HEK293 (cell line): ENCODE measurements at regions not wholly inside any gene's neighbourhood (a gene's known extent, or its start where the extent isn't known, plus 50 kb on each side); places are given as distances from the start of the nearest gene placed in this dataset.

Experiments
- CTCF ChIA-PET: fragments of 350-600 bp; formaldehyde crosslinking; extraction: SDS; loops from one replicate; lab custom pipeline; 2021; ENCODE audit warnings: antibody characterized with exemption; lab: Yijun Ruan, JAX
- POLR2A ChIA-PET: fragments of 300-600 bp; formaldehyde crosslinking; extraction: SDS; loops from one replicate; lab custom pipeline; 2020; ENCODE audit warnings: antibody characterized with exemption, inconsistent platforms; lab: Yijun Ruan, JAX
- H3K27ac ChIP-seq: fragments of 200-500 bp; sonication (Bioruptor generic); 2 replicates; pipeline ENCODE4 v1.5.1; 2014; ENCODE audit warnings: low read depth, low read length, control low read depth, inconsistent platforms; ENCODE audit errors: extremely low read depth
- H3K36me3 ChIP-seq, 2 experiments: fragments of 200-500 bp in 1 of 2; sonication (Bioruptor generic) in 1 of 2; 1 replicate in 1 of 2; 2 replicates in 1 of 2; pipeline ENCODE4 v1.5.1; 2014 to 2017; ENCODE audit warnings: inconsistent platforms in 2 of 2, low read length in 2 of 2; ENCODE audit not compliant: control insufficient read depth in 2 of 2, insufficient read depth in 1 of 2
- H3K4me1 ChIP-seq: fragments of 200-500 bp; sonication (Bioruptor generic); 2 replicates; pipeline ENCODE4 v1.5.1; 2014; ENCODE audit warnings: mild to moderate bottlenecking, low read length, inconsistent platforms; ENCODE audit not compliant: control insufficient read depth, insufficient read depth
- H3K4me3 ChIP-seq: 2 replicates; pipeline ENCODE4 v1.5.1; 2011; ENCODE audit warnings: low read depth, mild to moderate bottlenecking, control low read depth, low read length, moderate library complexity
- H3K9me3 ChIP-seq: fragments of 200-500 bp; sonication (Bioruptor generic); 2 replicates; pipeline ENCODE4 v1.5.1; 2014; ENCODE audit warnings: low read depth, low read length, inconsistent platforms; ENCODE audit not compliant: control insufficient read depth, insufficient read depth
- FEZF1 ChIP-seq: fragments of 450-650 bp; formaldehyde crosslinking; IDR thresholded peaks from 2 replicates; pipeline ENCODE4 v1.5.1; 2016; ENCODE audit warnings: missing biosample characterization, missing genetic modification characterization
- KLF9 ChIP-seq: fragments of 450-650 bp; formaldehyde crosslinking; IDR thresholded peaks from 2 replicates; pipeline ENCODE4 v1.5.1; 2016; ENCODE audit warnings: missing biosample characterization, missing genetic modification characterization, low read depth
- PRDM2 ChIP-seq: fragments of 450-650 bp; formaldehyde crosslinking; IDR thresholded peaks from 2 replicates; pipeline ENCODE4 v1.5.1; 2016; ENCODE audit warnings: missing biosample characterization, missing genetic modification characterization, borderline replicate concordance
- REST ChIP-seq: fragments of 450-650 bp; formaldehyde crosslinking; IDR thresholded peaks from 2 replicates; pipeline ENCODE4 v1.5.1; 2016; ENCODE audit warnings: missing biosample characterization, missing genetic modification characterization
- ZBTB8A ChIP-seq: fragments of 450-650 bp; formaldehyde crosslinking; IDR thresholded peaks from 2 replicates; pipeline ENCODE4 v1.5.1; 2016; ENCODE audit warnings: missing biosample characterization, missing genetic modification characterization
- ZNF132 ChIP-seq: fragments of 450-650 bp; formaldehyde crosslinking; IDR thresholded peaks from 2 replicates; pipeline ENCODE4 v1.5.1; 2017; ENCODE audit warnings: missing biosample characterization, missing genetic modification characterization, borderline replicate concordance
- ZNF221 ChIP-seq: fragments of 450-650 bp; formaldehyde crosslinking; IDR thresholded peaks from 2 replicates; pipeline ENCODE4 v1.5.1; 2017; ENCODE audit warnings: missing biosample characterization, missing genetic modification characterization, borderline replicate concordance
- ZNF266 ChIP-seq: fragments of 450-650 bp; formaldehyde crosslinking; IDR thresholded peaks from 2 replicates; pipeline ENCODE4 v1.5.1; 2016; ENCODE audit warnings: missing biosample characterization, missing genetic modification characterization, low read depth
- ZNF366 ChIP-seq: fragments of 450-650 bp; formaldehyde crosslinking; conservative IDR thresholded peaks from 2 replicates; pipeline ENCODE4 v1.5.1; 2016; ENCODE audit warnings: missing biosample characterization, missing genetic modification characterization
- ZNF654 ChIP-seq: fragments of 450-650 bp; formaldehyde crosslinking; IDR thresholded peaks from 2 replicates; pipeline ENCODE4 v1.5.1; 2016; ENCODE audit warnings: low read depth, missing biosample characterization, missing genetic modification characterization
- ZNF76 ChIP-seq: fragments of 450-650 bp; formaldehyde crosslinking; IDR thresholded peaks from 2 replicates; pipeline ENCODE4; 2016; ENCODE audit warnings: low read depth, missing biosample characterization, missing genetic modification characterization, borderline replicate concordance
- ZNF776 ChIP-seq: fragments of 450-650 bp; formaldehyde crosslinking; IDR thresholded peaks from 2 replicates; pipeline ENCODE4 v1.5.0; 2017; ENCODE audit warnings: missing biosample characterization, missing genetic modification characterization, borderline replicate concordance
- ZNF777 ChIP-seq: fragments of 450-650 bp; formaldehyde crosslinking; IDR thresholded peaks from 2 replicates; pipeline ENCODE4 v1.5.1; 2017; ENCODE audit warnings: missing biosample characterization, missing genetic modification characterization, borderline replicate concordance
- TF ChIP-seq, protein P1 (sequence below): fragments of 450-650 bp; formaldehyde crosslinking; IDR thresholded peaks from 2 replicates; pipeline ENCODE4 v1.5.1; 2016; ENCODE audit warnings: missing biosample characterization, missing genetic modification characterization, borderline replicate concordance

DNA sequence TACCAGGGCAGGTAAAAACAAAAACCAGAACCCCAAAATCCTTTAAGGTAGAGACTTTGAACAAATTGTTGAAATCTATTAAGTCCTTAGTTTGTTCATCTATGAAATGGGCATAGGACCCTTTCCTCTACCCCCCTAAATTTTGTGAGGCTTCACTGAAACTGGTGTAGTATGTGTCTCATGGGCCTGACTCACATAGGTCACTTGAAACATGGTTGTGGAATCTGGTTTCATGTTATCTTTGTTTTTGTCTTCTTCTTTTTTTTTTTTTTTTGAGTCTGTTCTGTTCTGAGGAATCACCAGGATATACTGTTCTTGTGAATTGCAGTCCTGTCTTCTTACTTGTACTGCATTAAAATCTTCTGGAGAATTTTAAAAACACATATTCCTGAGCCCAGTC lies 202.2 kb downstream of the KTN1 start:
- H3K4me1 ChIP-seq, result no peaks in the 10 kb centered on the region
- no peaks in the 10 kb centered on the region for H3K9me3 ChIP-seq
- H3K4me3 ChIP-seq, result no peak overlapping the region
- no peak overlapping the region for H3K27ac ChIP-seq
- H3K36me3 ChIP-seq, result no peaks in the 10 kb centered on the region
- CTCF ChIA-PET, result interaction anchor here (0.7 kb wide), 1 partner anchor 125 kb away, joined by 3 read pairs; no protein-coding TSS in a partner anchor
- no peak for TF ChIP-seq REST (tag by site-specific recombination)
- TF ChIP-seq ZNF776 (tag by site-specific recombination), result no peak
- TF ChIP-seq, all 188 proteins: peak for 0
- POLR2A ChIA-PET, result no interaction called here

DNA sequence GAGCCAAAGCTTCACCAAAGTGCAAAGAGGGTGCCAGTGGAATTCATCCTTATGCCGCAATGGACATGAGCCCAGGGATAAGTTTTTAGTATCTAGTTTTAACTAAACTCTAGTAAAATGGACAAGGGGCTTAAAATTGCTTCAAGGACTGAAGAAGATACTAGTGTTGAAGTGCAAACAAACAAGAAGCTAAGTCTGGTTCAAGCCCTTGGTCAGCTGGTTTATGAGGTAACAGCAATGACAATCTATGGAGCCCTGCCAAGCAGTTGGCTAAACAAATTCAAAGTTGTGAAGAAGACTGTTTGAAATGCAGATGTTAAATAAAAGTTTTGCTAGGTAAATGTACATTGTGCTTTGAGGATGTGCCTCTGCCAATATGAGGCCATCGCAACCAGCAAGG lies 209.4 kb downstream of the KTN1 start:
- no peaks in the 10 kb centered on the region for H3K4me1 ChIP-seq
- H3K27ac ChIP-seq, result no peak overlapping the region
- H3K4me3 ChIP-seq, result no peak overlapping the region
- POLR2A ChIA-PET, result no interaction called here
- no peak for TF ChIP-seq ZNF76 (tag by site-specific recombination)
- TF ChIP-seq FEZF1 (tag by site-specific recombination), result no peak
- no peak for TF ChIP-seq ZNF777 (tag by site-specific recombination)
- TF ChIP-seq KLF9 (tag by site-specific recombination), result no peak
- no peak for TF ChIP-seq PRDM2 (tag by site-specific recombination)
- TF ChIP-seq ZNF132 (tag by site-specific recombination), result no peak
- no peak for TF ChIP-seq ZBTB8A
- TF ChIP-seq, protein P1, sequence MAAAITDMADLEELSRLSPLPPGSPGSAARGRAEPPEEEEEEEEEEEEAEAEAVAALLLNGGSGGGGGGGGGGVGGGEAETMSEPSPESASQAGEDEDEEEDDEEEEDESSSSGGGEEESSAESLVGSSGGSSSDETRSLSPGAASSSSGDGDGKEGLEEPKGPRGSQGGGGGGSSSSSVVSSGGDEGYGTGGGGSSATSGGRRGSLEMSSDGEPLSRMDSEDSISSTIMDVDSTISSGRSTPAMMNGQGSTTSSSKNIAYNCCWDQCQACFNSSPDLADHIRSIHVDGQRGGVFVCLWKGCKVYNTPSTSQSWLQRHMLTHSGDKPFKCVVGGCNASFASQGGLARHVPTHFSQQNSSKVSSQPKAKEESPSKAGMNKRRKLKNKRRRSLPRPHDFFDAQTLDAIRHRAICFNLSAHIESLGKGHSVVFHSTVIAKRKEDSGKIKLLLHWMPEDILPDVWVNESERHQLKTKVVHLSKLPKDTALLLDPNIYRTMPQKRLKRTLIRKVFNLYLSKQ (tag by site-specific recombination), result no peak
- TF ChIP-seq ZNF654 (tag by site-specific recombination), result no peak
- no peak for TF ChIP-seq ZNF221
- no peak for TF ChIP-seq ZNF366
- no peak for TF ChIP-seq ZNF266 (tag by site-specific recombination)
- TF ChIP-seq, all 188 proteins: peak for 0
- CTCF ChIA-PET, result no interaction called here
- Histone ChIP-seq H3K9me3 (no peaks in the 10 kb centered on the region), H3K36me3 (no peaks in the 10 kb centered on the region)
